ENCODE measurements at regions not wholly inside any gene's neighbourhood (a gene's known extent, or its start where the extent isn't known, plus 50 kb on each side); places are given as distances from the start of the nearest gene placed in this dataset.

DNA sequence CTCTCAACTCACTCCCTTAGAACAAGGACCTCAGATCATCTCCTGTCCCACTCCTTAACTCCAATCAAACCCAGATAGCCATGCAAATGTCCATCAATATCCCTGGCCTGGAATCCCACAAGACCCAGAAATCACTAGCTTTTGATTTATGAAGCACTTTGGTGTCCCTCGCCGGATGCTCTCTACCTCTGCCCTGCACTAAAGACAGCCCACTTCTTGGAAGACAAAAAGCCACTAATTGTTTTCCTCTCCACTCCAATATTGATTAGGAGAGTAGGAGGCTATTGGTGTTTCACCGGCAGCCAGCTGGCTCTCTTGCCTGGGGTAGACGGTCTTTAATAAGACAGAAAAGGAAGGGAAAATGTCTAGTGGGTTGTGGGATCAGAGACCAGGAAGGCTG, 221.2 kb downstream of the BUD13 start:
- DNase-seq = no peak

DNA sequence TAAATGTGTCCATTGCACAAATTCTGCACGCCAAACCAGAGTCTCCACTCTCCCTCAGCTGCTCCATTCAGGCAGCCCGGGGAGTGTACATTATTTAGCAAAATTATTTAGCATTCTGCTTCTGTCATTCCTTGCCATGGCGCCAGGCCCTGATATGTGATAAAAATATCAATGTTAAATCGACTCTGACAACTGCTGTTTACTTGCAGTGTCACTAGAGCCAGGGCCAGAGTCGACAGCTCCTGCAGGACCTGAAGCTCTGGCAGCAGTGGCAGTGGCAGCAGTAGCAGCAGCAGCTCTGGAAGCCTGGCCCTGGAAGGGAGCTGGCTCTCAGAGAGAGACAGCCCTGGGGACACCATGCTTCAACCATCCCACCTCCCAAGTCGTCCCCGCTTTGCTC, 224.5 kb downstream of the BUD13 start:
- DNase-seq = no peak

DNA sequence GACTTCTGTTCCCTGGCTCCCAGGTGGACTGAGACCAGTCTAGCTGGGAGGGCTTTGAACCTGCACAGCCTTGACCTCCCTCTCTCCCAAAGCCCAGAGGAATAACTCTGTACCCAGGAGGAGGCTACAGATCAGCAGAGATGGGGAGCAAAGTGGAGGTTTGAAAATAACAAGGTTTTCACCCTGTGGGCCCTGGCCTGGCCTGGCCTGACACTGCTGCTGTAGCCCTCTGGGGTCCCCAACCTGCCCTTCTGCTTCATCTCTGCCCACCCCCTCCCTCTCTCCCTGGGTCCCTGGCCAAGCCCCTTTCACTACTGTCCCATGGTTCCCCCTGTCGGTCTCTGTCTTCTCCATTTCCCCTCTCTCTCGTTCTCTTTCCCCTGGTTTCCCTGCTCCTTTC, 225.2 kb downstream of the BUD13 start:
- no peak for DNase-seq

DNA sequence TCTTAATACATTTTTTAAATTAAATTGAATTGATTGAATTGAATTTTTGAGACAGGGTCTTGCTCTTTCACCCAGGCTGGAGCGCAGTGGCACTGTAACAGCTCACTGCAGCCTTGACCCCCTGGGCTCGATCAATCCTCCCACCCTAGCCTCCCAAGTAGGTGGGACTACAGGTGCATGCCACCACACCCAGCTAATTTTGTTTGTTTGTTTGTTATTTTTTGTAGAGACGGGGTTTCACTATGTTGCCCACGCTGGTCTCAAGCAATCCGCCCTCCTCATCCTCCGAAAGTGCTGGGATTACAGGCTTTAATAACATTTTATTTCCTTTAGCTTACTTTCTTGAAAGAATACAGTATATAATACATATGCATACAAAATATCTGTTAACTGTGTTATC, 226.9 kb downstream of the BUD13 start:
- no peak for DNase-seq

DNA sequence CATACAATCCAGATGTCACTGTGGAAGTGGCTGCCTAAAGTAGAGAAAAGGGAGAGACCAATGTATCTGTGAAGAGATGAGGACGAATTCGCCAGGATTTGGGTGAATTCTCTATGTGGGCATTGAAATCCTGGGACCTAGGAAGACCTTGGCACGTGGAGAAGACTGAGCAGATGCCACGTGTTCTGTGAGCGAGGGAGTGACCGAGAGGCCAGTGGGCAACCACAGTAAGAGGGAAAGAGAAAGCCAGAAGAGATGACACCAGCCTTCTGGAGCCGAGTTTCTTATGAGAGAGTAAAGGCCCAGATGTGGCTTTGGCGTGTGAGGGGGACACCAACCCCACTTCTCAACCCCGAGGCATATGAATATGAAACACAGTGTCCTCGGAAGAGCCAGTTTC, 228.1 kb downstream of the BUD13 start:
- no peak for DNase-seq

DNA sequence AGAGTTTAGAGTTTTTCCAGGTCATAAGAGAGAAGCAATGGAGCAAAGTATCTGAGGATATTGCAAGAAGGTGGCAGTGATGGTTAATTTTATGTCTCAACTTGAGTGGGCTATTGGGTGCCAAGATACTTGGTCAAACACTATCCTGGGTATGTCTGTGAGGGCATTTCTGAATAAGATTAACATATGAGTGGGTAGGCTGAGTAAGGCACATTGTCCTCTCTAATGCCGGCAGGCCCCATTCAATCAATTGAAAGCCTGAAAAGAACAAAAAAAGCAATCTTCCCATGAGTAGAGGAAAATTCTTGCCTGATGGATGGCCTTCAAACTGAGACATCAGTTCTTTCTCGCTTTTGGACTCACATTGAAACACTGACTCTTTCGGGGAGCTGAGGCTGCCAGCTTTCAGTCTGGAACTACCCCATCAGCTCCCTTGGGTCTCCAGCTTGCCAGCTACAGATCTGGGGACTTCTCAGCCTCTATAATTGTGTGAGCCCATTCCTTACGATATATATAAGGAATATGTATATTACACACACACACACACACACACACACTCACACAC, 228.8 kb downstream of the BUD13 start:
- no peak for DNase-seq

DNA sequence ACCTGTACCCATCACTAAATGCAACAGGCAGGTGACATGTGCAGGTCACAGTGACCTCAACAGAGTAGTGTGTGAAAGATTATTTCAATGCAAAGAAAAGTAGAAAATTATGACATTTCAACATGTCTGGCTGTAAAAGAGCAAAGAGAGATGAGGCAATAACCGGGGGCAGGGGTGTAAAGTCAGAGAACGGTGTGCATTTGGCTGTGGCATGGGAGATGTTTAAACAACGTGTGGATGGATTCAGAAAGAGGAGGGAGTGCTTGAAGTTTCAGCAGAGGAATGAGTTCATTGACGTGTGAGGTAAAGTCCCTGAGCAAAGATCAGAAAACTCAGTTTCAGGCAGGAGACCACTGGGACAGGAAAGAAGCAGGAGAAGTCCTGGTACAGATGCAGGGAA, 229.7 kb downstream of the BUD13 start:
- no peak for DNase-seq

DNA sequence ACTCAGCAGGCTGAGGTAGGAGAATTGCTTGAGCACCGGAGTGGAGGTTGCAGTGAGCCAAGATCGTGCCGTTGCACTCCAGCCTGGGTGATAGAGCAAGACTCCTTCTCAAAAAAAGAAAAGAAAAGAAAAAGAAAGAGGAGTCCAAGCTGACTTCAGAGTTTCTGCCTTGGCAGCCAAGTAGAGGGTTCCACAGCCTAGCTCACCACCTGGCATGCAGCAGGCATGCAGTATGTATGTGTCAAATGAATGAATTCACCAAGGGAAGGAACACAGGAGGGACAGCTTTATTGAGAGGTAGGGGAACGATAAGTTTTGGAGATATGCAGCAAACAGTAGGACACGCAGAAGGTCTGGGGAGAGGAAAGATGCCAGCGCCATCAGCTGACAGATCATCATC, 230.4 kb downstream of the BUD13 start:
- no peak for DNase-seq

DNA sequence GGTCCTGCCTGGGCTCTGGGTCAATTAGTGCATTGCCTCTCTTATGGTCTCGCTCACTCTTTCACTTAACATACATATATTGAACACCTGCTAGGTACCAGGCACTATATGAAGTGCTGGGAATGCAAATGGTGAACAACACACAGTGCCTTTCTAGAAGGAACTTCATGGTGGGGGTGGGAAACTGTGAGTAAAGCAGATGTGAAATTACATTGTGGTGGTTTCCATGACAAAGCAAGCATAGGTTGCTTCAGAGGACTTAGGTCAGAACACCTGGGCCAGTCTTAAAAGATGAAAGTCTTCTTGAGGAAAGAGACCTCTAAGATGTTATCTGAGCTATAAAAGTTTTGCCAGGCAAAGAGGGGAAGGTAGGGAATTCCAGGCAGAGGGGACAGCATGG, 231.3 kb downstream of the BUD13 start:
- no peak for DNase-seq

DNA sequence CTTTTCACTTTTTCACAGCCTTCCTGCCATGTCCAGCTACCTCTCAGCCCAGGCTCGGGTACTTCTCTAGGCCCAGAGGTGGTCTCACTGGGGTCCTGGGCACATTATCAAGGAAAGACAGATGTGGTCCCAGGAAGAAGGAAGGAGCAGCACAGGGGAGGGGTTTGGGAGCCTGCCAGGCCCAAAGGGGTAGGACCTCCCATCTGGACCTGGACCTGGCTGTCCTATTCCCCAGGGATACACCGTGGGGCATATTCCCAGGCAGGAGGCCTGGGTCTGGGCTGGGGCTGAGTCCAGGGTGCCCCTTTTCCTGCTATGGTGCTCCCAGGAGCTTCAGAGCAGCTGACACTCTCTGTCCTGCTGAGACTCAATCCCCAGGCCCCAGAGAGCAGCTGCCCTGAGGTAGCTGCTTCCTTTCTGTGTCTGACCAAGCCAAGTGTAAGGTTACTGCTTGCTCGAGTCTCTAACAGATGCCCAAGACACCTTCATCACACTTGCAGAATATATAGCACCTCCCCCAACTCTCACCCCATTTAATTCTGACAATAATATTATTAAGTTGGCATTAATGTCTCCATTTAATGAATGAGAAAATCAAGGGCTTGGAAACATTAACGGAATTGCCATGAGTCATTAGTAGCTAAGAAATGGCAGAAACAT, 232.0 kb downstream of the BUD13 start:
- DNase-seq = no peak

DNA sequence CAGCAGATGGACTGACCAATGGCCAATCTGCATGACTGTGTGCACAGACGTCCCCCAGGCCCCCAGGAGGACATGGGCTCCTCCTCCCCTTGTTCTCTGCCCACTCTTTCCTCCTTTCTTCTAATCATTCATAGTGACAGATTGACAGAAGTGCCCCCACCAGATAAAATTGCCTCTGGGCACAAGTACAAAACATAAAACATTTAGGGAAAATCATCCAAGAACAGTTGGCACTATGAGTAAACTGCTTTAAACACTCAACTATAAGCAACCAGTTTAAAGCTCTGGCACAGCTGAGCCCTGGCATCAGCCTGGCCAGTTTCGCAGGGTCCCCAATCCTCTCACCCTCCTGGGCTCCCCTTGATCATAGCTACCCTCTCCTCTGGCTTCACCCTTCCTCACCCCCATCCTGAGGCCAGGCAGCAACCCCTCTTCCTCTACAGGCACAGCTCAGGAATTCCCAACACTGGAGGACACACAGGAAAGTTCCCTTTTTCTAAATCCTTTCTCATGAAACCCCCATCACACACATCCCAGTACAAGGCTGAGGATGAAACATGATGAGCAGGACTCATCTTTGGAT, 232.9 kb downstream of the BUD13 start:
- DNase-seq = no peak

DNA sequence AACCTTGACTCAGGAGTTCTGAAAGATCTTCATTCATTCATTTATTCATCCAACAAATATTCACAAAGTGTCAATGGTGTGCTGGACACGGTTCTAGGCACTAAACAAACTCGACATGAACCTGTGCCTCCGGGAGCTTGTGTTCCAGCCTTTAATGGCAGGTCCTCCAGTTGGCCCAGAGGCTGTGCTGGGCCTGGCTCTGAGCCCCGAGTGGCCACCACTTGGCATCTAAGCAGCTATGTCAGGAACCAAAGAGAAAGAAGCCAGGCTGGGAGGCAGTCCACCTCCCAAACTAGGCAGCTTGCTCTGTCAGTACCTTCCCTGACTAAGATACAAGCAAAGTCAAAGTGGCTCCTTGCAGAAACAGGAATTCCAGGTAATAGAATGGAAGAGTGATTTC, 233.6 kb downstream of the BUD13 start:
- DNase-seq = no peak

DNA sequence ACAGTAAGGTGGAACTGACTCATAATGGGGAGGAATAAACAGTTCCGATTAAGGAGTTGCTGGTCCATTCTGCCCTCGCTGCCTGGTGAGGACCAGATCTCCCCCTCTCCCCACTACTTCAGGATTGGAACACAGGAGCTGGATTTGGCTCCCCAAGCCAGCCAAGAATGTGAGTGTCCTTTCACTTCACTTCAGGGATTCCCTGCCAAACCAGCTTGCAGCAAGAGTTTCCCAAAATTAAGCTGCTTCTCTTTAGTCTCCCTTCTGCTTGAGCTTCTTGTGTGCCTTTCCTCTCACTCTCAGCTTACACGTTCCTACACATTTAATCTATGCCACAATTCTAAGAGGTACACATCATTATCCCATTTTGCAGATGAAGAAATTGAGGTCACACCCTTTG, 234.1 kb downstream of the BUD13 start:
- DNase-seq = no peak

DNA sequence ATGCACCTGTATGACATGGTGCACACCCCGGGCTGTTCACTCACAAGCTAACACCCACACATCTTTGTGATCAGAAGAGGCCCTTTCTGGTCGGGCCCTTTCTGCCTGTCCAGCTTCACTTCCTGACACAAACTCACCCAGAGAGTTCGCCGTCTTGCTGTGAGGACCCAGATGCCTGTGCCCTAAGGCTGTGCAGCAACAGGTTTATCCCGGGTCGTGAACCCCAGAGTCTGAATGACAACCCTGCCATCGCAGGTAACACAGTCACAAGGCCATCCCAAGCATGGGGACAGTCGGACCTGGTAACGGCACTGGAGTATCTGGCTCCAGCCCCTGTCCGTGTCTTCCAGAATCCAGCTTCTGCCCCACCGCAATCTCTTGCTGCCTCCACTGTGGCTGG, 235.1 kb downstream of the BUD13 start:
- DNase-seq = no peak

DNA sequence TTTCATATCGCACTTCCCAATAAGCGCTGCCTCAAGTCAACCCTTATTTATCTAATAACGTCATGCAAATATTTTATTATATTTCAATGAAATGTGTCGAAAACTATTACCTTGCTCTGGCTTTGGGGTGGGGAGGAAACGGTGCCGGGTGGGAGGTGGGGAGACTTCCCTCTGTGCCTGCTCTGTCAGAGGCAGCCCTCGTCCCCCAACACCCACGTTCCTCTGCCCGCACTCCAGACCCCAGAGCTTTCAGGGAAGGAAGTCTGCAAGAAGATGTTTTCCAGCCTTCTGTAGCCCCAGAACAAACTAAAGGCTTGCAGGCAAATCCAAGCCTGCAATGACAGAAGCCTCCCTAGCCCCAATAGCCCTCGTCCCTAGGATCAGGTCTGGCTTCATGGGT, 235.7 kb downstream of the BUD13 start:
- DNase-seq = no peak

DNA sequence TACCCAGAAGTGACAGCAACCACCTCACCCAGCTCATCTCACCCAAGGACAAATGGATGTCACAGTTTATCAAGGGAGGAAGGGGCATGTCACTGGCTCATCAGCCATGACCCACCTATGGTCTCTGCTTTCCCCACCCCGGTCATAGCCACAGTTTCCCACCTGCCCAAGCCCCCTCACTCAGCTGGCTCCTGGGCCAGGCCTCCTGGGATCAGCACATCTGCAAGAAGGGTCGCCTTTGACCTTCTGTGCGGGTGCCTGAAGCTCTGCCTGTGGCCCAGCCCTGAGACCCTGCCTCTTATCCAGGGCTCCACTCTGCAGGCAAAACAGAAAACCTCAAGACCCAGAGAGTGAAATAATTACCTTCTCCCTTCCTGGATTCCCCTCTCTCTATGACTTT, 236.4 kb downstream of the BUD13 start:
- DNase-seq = no peak

DNA sequence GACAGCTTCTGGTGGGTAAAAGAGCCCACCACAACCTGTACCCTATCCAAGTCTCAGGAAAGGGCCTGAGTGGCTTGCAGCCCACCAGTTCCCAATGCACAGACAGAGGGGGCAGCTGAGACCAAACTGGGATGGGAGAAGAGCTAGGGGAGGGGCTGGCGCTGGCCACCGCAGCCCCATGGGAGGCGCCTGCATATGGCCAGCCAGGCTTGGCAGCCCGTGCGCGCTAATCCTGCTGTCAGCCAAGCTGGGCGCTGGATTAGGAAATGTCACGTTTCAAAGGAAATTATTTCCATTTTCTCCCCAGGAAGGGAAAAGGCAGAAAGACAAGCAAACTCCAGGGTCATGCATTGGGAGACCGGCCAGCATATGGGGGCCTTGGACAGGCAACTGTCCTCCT, 236.8 kb downstream of the BUD13 start:
- no peak for DNase-seq

DNA sequence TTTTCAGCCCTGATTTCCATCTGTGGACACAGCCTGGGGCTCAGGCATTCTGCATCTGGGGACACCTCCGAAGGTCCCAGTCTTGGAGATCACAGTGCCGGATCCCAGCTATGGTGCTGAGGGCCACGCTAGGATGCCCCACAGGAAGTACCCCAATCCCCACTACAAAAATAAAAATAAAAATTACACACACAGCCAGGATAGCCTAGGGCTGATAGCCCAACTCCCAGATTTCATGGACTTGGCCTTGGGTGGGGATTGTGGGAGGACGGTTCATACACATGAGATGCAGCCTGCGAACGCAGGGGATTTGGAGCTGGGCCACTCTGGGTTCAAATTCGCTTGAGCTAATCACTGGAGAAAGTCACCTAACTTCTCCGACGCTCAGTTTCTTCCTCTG, 237.7 kb downstream of the BUD13 start:
- no peak for DNase-seq

DNA sequence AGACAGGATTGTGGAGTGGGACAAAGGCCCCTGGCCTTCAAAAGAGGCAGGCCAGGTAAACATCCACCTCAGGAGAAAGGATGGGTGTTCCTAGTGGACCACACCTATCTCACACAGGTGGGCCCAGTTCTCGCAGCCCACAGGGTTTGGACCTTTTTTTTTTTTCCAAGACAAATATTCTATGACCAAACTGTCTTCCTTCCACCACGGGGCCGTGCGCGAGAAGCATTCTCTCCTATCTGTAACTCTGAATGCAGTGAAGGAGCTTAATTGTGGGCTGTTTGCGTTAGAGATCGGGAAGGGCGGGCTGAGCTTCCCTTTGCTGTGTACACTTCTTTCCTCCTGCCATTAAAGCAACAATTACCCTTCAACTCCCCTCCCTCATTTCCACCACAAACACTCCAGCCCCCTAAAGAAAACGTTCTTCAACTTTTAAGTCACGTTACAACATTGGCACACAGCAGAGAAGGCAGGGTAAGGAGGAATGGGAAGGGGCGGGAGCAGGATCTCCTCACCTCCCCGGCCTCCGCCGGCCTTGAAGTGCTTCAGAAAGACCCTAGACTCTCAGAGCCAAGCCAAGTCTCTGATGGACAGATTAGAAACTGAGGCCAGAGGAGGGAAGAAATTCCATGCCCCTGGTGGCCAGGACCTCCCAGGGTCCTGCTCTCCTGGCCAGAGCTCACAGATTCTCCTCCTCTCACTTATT, 238.4 kb downstream of the BUD13 start:
- DNase-seq = no peak

DNA sequence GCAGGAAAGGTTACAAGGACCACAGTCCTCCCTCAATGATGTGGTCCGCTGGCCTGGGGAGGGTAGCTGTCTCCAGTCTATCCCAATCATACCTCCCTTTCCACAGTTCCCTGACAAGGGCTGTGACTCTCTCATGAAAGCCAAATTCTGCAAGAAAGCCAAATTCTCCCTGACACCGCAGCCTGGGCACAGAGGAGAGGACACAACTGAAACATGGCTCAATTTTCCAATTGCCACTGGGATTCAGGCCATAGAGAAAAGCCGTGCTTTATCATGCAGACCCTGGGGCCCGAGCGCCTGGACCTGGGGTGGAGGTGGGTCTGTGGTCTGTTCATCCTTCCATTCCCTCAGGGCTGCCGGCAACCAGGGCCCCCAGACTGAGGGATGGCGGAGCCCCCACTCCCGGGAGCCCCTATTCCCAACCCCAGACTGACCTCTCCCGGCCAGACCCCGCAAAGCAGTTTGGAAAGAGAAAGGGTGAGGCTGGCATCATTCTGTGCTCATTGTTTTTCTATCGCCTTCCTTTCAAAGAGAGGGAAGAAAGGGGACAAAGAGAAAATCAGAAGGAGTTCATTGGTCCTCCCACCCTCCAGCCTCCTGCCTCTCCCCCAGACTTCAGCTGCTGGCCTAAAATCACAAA, 239.5 kb downstream of the BUD13 start:
- no peak for DNase-seq

DNA sequence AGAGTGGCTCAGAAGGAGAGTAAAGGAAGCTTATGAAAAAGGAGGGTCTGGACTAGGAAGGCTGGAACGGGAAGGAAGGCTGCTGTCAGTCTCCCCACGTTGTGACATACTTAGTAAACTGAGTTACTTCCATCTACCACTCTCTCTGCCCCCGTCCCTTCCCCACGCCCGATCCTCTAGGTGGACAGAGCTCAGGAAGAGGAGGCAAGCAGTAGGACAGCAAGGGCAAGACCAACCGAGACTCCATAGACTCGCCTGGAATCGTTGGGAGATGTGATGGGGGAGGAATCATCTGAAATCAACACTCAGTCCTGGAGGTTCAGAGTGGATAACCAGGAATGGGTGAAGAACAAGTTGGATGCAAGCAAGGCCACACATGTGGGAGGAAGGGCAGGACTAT, 240.7 kb downstream of the BUD13 start:
- DNase-seq = no peak

DNA sequence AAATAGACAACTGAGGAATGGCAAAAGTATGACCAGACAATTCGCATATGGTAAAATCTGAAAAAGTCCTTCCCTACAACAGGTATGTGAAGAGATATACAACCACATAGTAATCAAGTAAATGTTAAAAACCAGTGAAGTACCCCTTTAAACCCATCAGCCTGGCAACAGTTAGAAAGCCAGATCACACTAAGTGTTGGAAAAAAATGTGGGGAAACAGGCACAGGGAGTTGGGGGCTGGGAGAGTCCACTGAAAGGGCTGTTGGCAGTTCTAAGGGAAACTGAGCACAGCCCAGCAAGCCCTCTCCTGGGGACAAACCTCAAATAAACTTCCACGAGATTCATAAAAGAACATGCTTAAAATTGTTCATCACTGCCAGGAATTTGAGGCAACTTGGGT, 242.1 kb downstream of the BUD13 start:
- no peak for DNase-seq

DNA sequence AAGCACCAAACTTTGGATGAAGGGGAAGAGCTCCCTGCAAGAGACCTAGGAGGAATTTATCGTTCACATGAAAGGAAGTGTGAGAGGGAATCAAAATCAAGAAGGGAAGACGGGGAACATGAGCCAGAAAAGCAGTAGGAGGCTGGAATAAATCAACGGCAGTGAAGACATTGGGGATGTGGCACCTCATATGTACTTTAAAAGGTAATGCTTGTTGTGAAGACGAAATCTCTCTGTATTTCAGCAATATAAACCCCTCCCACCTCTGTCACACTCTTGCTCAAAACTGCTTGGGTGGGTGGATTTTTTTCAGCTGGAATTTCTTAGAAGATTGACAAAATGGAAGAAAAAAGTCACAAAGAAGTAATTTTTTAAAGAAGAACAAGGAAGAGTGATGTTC, 243.5 kb downstream of the BUD13 start:
- no peak for DNase-seq
